ENCODE measurements at regions not wholly inside any gene's neighbourhood (a gene's known extent, or its start where the extent isn't known, plus 50 kb on each side); places are given as distances from the start of the nearest gene placed in this dataset.

- TF ChIP-seq EZH2phosphoT487 (IDR thresholded peaks at IDR 0.05; ENCODE audit: borderline replicate concordance, low read length), result no peak
- TF ChIP-seq, protein P1, sequence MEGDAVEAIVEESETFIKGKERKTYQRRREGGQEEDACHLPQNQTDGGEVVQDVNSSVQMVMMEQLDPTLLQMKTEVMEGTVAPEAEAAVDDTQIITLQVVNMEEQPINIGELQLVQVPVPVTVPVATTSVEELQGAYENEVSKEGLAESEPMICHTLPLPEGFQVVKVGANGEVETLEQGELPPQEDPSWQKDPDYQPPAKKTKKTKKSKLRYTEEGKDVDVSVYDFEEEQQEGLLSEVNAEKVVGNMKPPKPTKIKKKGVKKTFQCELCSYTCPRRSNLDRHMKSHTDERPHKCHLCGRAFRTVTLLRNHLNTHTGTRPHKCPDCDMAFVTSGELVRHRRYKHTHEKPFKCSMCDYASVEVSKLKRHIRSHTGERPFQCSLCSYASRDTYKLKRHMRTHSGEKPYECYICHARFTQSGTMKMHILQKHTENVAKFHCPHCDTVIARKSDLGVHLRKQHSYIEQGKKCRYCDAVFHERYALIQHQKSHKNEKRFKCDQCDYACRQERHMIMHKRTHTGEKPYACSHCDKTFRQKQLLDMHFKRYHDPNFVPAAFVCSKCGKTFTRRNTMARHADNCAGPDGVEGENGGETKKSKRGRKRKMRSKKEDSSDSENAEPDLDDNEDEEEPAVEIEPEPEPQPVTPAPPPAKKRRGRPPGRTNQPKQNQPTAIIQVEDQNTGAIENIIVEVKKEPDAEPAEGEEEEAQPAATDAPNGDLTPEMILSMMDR (IDR thresholded peaks at IDR 0.05; ENCODE audit: low read depth, low read length, poor library complexity, severe bottlenecking), result no peak
These were observed 872.8 kb upstream of the CDH9 start for GRCh38 chr5:27911216-27911615.
